BJ (cell line): ENCODE measurements at regions not wholly inside any gene's neighbourhood (a gene's known extent, or its start where the extent isn't known, plus 50 kb on each side); places are given as distances from the start of the nearest gene placed in this dataset.

ENCODE experiments used
- CTCF ChIA-PET: fragments of 350-600 bp; formaldehyde crosslinking; extraction: SDS; loops from one replicate; lab custom pipeline; 2021; ENCODE audit warnings: antibody characterized with exemption, inconsistent platforms; lab: Yijun Ruan, JAX
- POLR2A ChIA-PET: fragments of 300-600 bp; sonication (Branson Sonifier 250); formaldehyde crosslinking; extraction: SDS; loops from one replicate; lab custom pipeline; 2021; ENCODE audit warnings: antibody characterized with exemption; lab: Charles Lee
- DNase-seq: peaks from one replicate; pipeline ENCODE4 v3.0.0-alpha.2; 2011; ENCODE audit warnings: low read depth
- H3K27me3 ChIP-seq: 2 replicates; pipeline ENCODE4 v1.6.0; 2011; ENCODE audit warnings: low read length; ENCODE audit not compliant: control insufficient read depth, insufficient read depth
- H3K36me3 ChIP-seq: 2 replicates; pipeline ENCODE4 v1.5.1; 2011; ENCODE audit warnings: low read length; ENCODE audit not compliant: control insufficient read depth, insufficient read depth
- H3K4me3 ChIP-seq: 2 replicates; pipeline ENCODE4 v1.5.1; 2011; ENCODE audit warnings: low read depth, mild to moderate bottlenecking, control low read depth, low read length
- CTCF ChIP-seq: IDR thresholded peaks from 2 replicates; pipeline ENCODE4 v1.5.1; 2011; ENCODE audit warnings: low read depth, mild to moderate bottlenecking, control low read depth, inconsistent platforms, low read length, moderate library complexity; ENCODE audit not compliant: insufficient read depth

- POLR2A ChIA-PET = no interaction called here
Observed at GRCh38 chr7:8378349-8379019, 54.9 kb upstream of the NXPH1 start.

GRCh38 chr7:8379264-8379663 lies 54.1 kb upstream of the NXPH1 start:
- DNase-seq = no peak
- CTCF ChIA-PET = interaction anchor here (0.9 kb wide), 1 partner anchor 12 kb away, joined by 4 read pairs; no protein-coding TSS in a partner anchor
- Histone ChIP-seq H3K4me3 (no peak overlapping the region), H3K27me3 (no peaks in the 10 kb centered on the region), H3K36me3 (no peaks in the 10 kb centered on the region)
- no peak for TF ChIP-seq CTCF
- POLR2A ChIA-PET = no interaction called here

More at GRCh38 chr7:8378349-8379019, 54.9 kb upstream of the NXPH1 start:
- H3K36me3 ChIP-seq = no peaks in the 10 kb centered on the region
- H3K27me3 ChIP-seq = no peaks in the 10 kb centered on the region
- CTCF ChIA-PET = no interaction called here
- DNase-seq = no peak
- no peak overlapping the region for H3K4me3 ChIP-seq
- no peak for TF ChIP-seq CTCF

DNA sequence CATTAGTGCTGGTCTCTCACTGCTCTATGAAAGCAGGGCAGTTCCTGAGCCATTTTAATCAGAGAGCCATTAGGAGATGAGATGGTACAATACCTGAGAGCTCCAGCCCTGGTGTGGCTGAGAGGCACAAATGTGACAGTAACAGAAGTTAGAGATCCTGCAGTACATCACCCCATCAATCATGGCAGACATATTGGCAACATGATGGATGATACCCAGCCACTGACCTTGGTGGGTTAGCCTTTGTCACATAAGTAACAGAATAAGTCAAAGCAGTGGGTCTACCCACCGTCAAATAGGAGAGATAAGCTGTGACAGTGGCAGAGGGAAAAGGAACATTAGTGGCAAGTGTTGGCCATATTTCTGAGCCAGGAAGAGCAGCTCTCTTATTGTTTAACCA lies 53.3 kb upstream of the NXPH1 start:
- CTCF ChIA-PET = no interaction called here
- Histone ChIP-seq H3K4me3 (no peak overlapping the region), H3K27me3 (no peaks in the 10 kb centered on the region), H3K36me3 (no peaks in the 10 kb centered on the region)
- no peak for TF ChIP-seq CTCF
- POLR2A ChIA-PET = no interaction called here
- no peak for DNase-seq

GRCh38 chr7:8382004-8382730 lies 51.2 kb upstream of the NXPH1 start:
- DNase-seq = no peak
- CTCF ChIA-PET = no interaction called here
- H3K36me3 ChIP-seq = no peaks in the 10 kb centered on the region
- no peak overlapping the region for H3K4me3 ChIP-seq
- POLR2A ChIA-PET = no interaction called here
- TF ChIP-seq CTCF = no peak
- no peaks in the 10 kb centered on the region for H3K27me3 ChIP-seq
